Endothelial cell (in vitro differentiated cells): ENCODE measurements at regions not wholly inside any gene's neighbourhood (a gene's known extent, or its start where the extent isn't known, plus 50 kb on each side); places are given as distances from the start of the nearest gene placed in this dataset.
"Not testable (repeated sequence)": the region's sequence is repeated elsewhere in the genome, so short reads cannot be mapped to it uniquely, and the experiment has no call there.

Experiments
- DNase-seq: peaks from one replicate; pipeline ENCODE4 v3.0.0; 2021; ENCODE audit warnings: low spot score
- H3K27ac Mint-ChIP-seq: one replicate; pipeline ENCODE4 v1.8.0; 2021; ENCODE audit warnings: mixed read lengths, inconsistent platforms; ENCODE audit not compliant: unreplicated experiment
- H3K27me3 Mint-ChIP-seq: one replicate; pipeline ENCODE4 v1.8.0; 2021; ENCODE audit warnings: mild to moderate bottlenecking, moderate library complexity, mixed read lengths, inconsistent platforms; ENCODE audit not compliant: unreplicated experiment
- H3K36me3 Mint-ChIP-seq: one replicate; pipeline ENCODE4 v1.8.0; 2021; ENCODE audit warnings: mild to moderate bottlenecking, low read depth, mixed read lengths, inconsistent platforms; ENCODE audit not compliant: unreplicated experiment
- H3K4me1 Mint-ChIP-seq: one replicate; pipeline ENCODE4 v1.8.0; 2021; ENCODE audit warnings: mild to moderate bottlenecking, mixed read lengths, inconsistent platforms; ENCODE audit not compliant: unreplicated experiment
- H3K4me3 Mint-ChIP-seq: one replicate; pipeline ENCODE4 v1.8.0; 2021; ENCODE audit warnings: mild to moderate bottlenecking, mixed read lengths, inconsistent platforms; ENCODE audit not compliant: unreplicated experiment
- H3K9me3 Mint-ChIP-seq: one replicate; pipeline ENCODE4 v1.8.0; 2021; ENCODE audit warnings: mixed read lengths, inconsistent platforms; ENCODE audit not compliant: unreplicated experiment
- CTCF ChIP-seq: fragments of 200-600 bp; sonication (generic); IDR thresholded peaks from one replicate; pipeline ENCODE4 v1.5.0; 2021; ENCODE audit warnings: antibody characterized with exemption; ENCODE audit not compliant: unreplicated experiment

GRCh38 chr15:92803536-92803851, 96.6 kb upstream of the CHD2 start:
- Mint-ChIP-seq H3K4me3 (no peak overlapping the region), H3K27me3 (peaks cover 5% of the 10 kb centered on the region), H3K9me3 (no peaks in the 10 kb centered on the region), H3K4me1 (peaks cover 11% of the 10 kb centered on the region), H3K36me3 (peaks cover 4% of the 10 kb centered on the region), H3K27ac (no peak overlapping the region)
- no peak for DNase-seq
- no peak for TF ChIP-seq CTCF

- Mint-ChIP-seq H3K27me3 (peaks cover 5% of the 10 kb centered on the region), H3K4me3 (no peak overlapping the region), H3K27ac (no peak overlapping the region), H3K4me1 (peaks cover 11% of the 10 kb centered on the region), H3K9me3 (no peaks in the 10 kb centered on the region), H3K36me3 (peaks cover 4% of the 10 kb centered on the region)
- no peak for DNase-seq
- no peak for TF ChIP-seq CTCF
Measured at GRCh38 chr15:92803852-92804609, 96.1 kb upstream of the CHD2 start.

GRCh38 chr15:92804610-92804936, 95.6 kb upstream of the CHD2 start:
- H3K36me3 Mint-ChIP-seq, H3K4me3 Mint-ChIP-seq, H3K27ac Mint-ChIP-seq, H3K9me3 Mint-ChIP-seq, H3K27me3 Mint-ChIP-seq, DNase-seq: not testable (repeated sequence)
- peaks cover 11% of the 10 kb centered on the region for H3K4me1 Mint-ChIP-seq

GRCh38 chr15:92805080-92805690, 94.9 kb upstream of the CHD2 start:
- TF ChIP-seq CTCF: no peak
- Mint-ChIP-seq H3K9me3 (no peaks in the 10 kb centered on the region), H3K4me1 (peaks cover 11% of the 10 kb centered on the region), H3K27me3 (peaks cover 6% of the 10 kb centered on the region), H3K36me3 (peaks cover 4% of the 10 kb centered on the region), H3K4me3 (no peak overlapping the region), H3K27ac (no peak overlapping the region)
- DNase-seq: no peak

GRCh38 chr15:92806171-92806570, 94.0 kb upstream of the CHD2 start:
- H3K27me3 Mint-ChIP-seq, DNase-seq, H3K4me3 Mint-ChIP-seq, H3K36me3 Mint-ChIP-seq, H3K9me3 Mint-ChIP-seq: not testable (repeated sequence)
- peaks cover 18% of the 10 kb centered on the region for H3K4me1 Mint-ChIP-seq
- H3K27ac Mint-ChIP-seq: peak overlapping the region; percentile 11

GRCh38 chr15:92806763-92807162, 93.4 kb upstream of the CHD2 start:
- Mint-ChIP-seq H3K36me3 (peaks cover 4% of the 10 kb centered on the region), H3K27ac (no peak overlapping the region), H3K27me3 (peaks cover 4% of the 10 kb centered on the region), H3K9me3 (no peaks in the 10 kb centered on the region), H3K4me3 (no peak overlapping the region), H3K4me1 (peaks cover 20% of the 10 kb centered on the region)
- no peak for TF ChIP-seq CTCF
- no peak for DNase-seq
